Nephron progenitor cell (in vitro differentiated cells): ENCODE measurements at regions not wholly inside any gene's neighbourhood (a gene's known extent, or its start where the extent isn't known, plus 50 kb on each side); places are given as distances from the start of the nearest gene placed in this dataset.

Experiments
- DNase-seq: peaks from one replicate; pipeline ENCODE4 v3.0.0; 2021
- H3K27ac Mint-ChIP-seq: 2 replicates; pipeline ENCODE4 v1.8.0; 2021; ENCODE audit warnings: mild to moderate bottlenecking, moderate library complexity, mixed read lengths
- H3K27me3 Mint-ChIP-seq: 2 replicates; pipeline ENCODE4 v1.8.0; 2021; ENCODE audit warnings: mild to moderate bottlenecking, low read depth, mixed read lengths; ENCODE audit not compliant: poor library complexity
- H3K36me3 Mint-ChIP-seq: 2 replicates; pipeline ENCODE4 v1.8.0; 2021; ENCODE audit warnings: low read depth, mixed read lengths
- H3K4me1 Mint-ChIP-seq: 2 replicates; pipeline ENCODE4 v1.8.0; 2021; ENCODE audit warnings: mixed read lengths
- H3K4me3 Mint-ChIP-seq: 2 replicates; pipeline ENCODE4 v1.8.0; 2021; ENCODE audit warnings: mild to moderate bottlenecking, moderate library complexity, mixed read lengths
- H3K9me3 Mint-ChIP-seq: 2 replicates; pipeline ENCODE4 v1.8.0; 2021; ENCODE audit warnings: mild to moderate bottlenecking, moderate library complexity, mixed read lengths
- CTCF ChIP-seq: fragments of 200-600 bp; sonication (generic); IDR thresholded peaks from 2 replicates; pipeline ENCODE4 v1.5.0; 2021; ENCODE audit warnings: antibody characterized with exemption

- no peak for TF ChIP-seq CTCF
- H3K27ac Mint-ChIP-seq, result no peak overlapping the region
Measured at GRCh38 chr1:94672001-94672400, 130.4 kb upstream of the F3 start.

GRCh38 chr1:94670273-94670672 lies 128.7 kb upstream of the F3 start:
- Mint-ChIP-seq H3K4me3 (no peak overlapping the region), H3K36me3 (no peaks in the 10 kb centered on the region), H3K9me3 (peaks cover 7% of the 10 kb centered on the region), H3K27me3 (peaks cover 8% of the 10 kb centered on the region), H3K27ac (no peak overlapping the region), H3K4me1 (no peaks in the 10 kb centered on the region)
- DNase-seq, result no peak
- no peak for TF ChIP-seq CTCF

More at GRCh38 chr1:94672001-94672400, 130.4 kb upstream of the F3 start:
- peaks cover 16% of the 10 kb centered on the region for H3K4me1 Mint-ChIP-seq
- H3K4me3 Mint-ChIP-seq, result no peak overlapping the region
- H3K36me3 Mint-ChIP-seq, result no peaks in the 10 kb centered on the region
- DNase-seq, result no peak
- peaks cover 10% of the 10 kb centered on the region for H3K27me3 Mint-ChIP-seq
- peaks cover 7% of the 10 kb centered on the region for H3K9me3 Mint-ChIP-seq

GRCh38 chr1:94669198-94669597 lies 127.6 kb upstream of the F3 start:
- Mint-ChIP-seq H3K36me3 (no peaks in the 10 kb centered on the region), H3K27me3 (peaks cover 8% of the 10 kb centered on the region), H3K4me1 (peaks cover 4% of the 10 kb centered on the region), H3K4me3 (no peak overlapping the region), H3K9me3 (peaks cover 14% of the 10 kb centered on the region), H3K27ac (no peak overlapping the region)
- no peak for TF ChIP-seq CTCF
- no peak for DNase-seq

GRCh38 chr1:94668528-94668927 lies 127.0 kb upstream of the F3 start:
- Mint-ChIP-seq H3K9me3 (peaks cover 14% of the 10 kb centered on the region), H3K27ac (no peak overlapping the region), H3K4me3 (no peak overlapping the region), H3K27me3 (peaks cover 8% of the 10 kb centered on the region), H3K4me1 (peaks cover 4% of the 10 kb centered on the region), H3K36me3 (no peaks in the 10 kb centered on the region)
- no peak for TF ChIP-seq CTCF
- DNase-seq, result no peak

- peaks cover 8% of the 10 kb centered on the region for H3K27me3 Mint-ChIP-seq
- H3K27ac Mint-ChIP-seq, result no peak overlapping the region
- H3K4me1 Mint-ChIP-seq, result peaks cover 4% of the 10 kb centered on the region
- no peak for TF ChIP-seq CTCF
- no peak overlapping the region for H3K4me3 Mint-ChIP-seq
- peaks cover 14% of the 10 kb centered on the region for H3K9me3 Mint-ChIP-seq
- no peaks in the 10 kb centered on the region for H3K36me3 Mint-ChIP-seq
- DNase-seq, result no peak
Measured at GRCh38 chr1:94667818-94668217, 126.3 kb upstream of the F3 start.

GRCh38 chr1:94666797-94667196 lies 125.2 kb upstream of the F3 start:
- H3K9me3 Mint-ChIP-seq, result peaks cover 14% of the 10 kb centered on the region
- H3K27ac Mint-ChIP-seq, result no peak overlapping the region
- H3K27me3 Mint-ChIP-seq, result peaks cover 8% of the 10 kb centered on the region
- peaks cover 11% of the 10 kb centered on the region for H3K4me1 Mint-ChIP-seq
- H3K36me3 Mint-ChIP-seq, result no peaks in the 10 kb centered on the region
- no peak overlapping the region for H3K4me3 Mint-ChIP-seq
- no peak for DNase-seq
- no peak for TF ChIP-seq CTCF
